Tibial artery (tissue), 4 donors: ENCODE measurements at regions not wholly inside any gene's neighbourhood (a gene's known extent, or its start where the extent isn't known, plus 50 kb on each side); places are given as distances from the start of the nearest gene placed in this dataset.

Experiments used
- DNase-seq, 2 donors: peaks; one replicate each; pipeline ENCODE4 v3.0.0-alpha.2; 2019
- H3K27ac ChIP-seq, 2 donors: fragments of 200-600 bp; sonication (generic) in 1 of 2; 1 replicate in 1 of 2; 2 replicates in 1 of 2; pipeline ENCODE4 v1.5.1; 2018 to 2019; ENCODE audit warnings: mild to moderate bottlenecking in 1 of 2
- H3K27me3 ChIP-seq, 2 donors: fragments of 200-600 bp; sonication (generic) in 1 of 2; one replicate each; pipeline versions ENCODE4 v1.5.1 to v1.6.0; 2016 to 2019
- H3K36me3 ChIP-seq, 3 donors: fragments of 200-600 bp; sonication (generic) in 2 of 3; one replicate each; pipeline ENCODE4 v1.5.1; 2016 to 2019; ENCODE audit warnings: mild to moderate bottlenecking in 2 of 3
- H3K4me1 ChIP-seq, 4 donors: fragments of 200-600 bp; sonication (generic) in 2 of 4; 1 replicate in 3 of 4; 2 replicates in 1 of 4; pipeline ENCODE4 v1.5.1; 2016 to 2019
- H3K4me3 ChIP-seq, 2 donors: fragments of 200-600 bp; sonication (generic) in 1 of 2; 1 replicate in 1 of 2; 2 replicates in 1 of 2; pipeline ENCODE4 v1.5.1; 2018 to 2019; ENCODE audit warnings: mild to moderate bottlenecking in 2 of 2
- H3K9me3 ChIP-seq, 3 donors: fragments of 200-600 bp; sonication (generic) in 1 of 3; one replicate each; pipeline ENCODE4 v1.5.1; 2016 to 2019
- intact Hi-C: fragments of 100-400 bp; cut with DNase I; formaldehyde crosslinking; loops from one replicate; pipeline ENCODE4 v1.15.0; 2023; ENCODE audit warnings: low total_unique reads
- TF ChIP-seq, protein P1 (sequence below), 2 experiments: fragments of 200-600 bp in 1 of 2; fragments of 450-650 bp in 1 of 2; IDR thresholded peaks; one replicate each; pipeline ENCODE4 v1.5.1; 2017 to 2019; ENCODE audit warnings: antibody characterized with exemption in 2 of 2, mild to moderate bottlenecking in 1 of 2, moderate library complexity in 1 of 2

DNA sequence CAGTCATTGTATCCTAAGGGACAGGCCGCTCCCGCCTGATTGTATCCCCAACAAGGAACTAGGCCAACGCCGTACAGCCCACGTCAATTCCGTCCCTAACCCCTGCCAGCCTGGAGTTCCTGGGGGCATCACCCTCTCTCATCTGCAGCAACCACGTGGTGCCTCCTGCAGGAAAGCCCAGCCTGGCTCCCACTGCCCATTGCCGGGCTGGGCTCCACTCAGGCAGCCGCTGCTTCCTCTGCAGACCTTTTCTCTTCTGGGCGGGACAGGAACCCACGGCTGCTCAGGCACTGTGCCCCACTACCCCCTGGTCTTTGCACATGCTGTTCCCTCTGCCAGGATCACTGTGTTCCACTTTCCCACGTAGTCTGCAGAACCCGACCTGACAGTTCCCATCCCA lies 212.2 kb downstream of the TFCP2L1 start:
- H3K4me1 ChIP-seq: peaks cover 0 to 18% (median 8%) of the 10 kb centered on the region in 4 donors
- peaks cover 0 to 54% of the 10 kb centered on the region in 2 donors for H3K27me3 ChIP-seq
- no peak for DNase-seq
- TF ChIP-seq, protein P1, sequence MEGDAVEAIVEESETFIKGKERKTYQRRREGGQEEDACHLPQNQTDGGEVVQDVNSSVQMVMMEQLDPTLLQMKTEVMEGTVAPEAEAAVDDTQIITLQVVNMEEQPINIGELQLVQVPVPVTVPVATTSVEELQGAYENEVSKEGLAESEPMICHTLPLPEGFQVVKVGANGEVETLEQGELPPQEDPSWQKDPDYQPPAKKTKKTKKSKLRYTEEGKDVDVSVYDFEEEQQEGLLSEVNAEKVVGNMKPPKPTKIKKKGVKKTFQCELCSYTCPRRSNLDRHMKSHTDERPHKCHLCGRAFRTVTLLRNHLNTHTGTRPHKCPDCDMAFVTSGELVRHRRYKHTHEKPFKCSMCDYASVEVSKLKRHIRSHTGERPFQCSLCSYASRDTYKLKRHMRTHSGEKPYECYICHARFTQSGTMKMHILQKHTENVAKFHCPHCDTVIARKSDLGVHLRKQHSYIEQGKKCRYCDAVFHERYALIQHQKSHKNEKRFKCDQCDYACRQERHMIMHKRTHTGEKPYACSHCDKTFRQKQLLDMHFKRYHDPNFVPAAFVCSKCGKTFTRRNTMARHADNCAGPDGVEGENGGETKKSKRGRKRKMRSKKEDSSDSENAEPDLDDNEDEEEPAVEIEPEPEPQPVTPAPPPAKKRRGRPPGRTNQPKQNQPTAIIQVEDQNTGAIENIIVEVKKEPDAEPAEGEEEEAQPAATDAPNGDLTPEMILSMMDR (IDR thresholded peaks at IDR 0.05): no peak
- no peaks in the 10 kb centered on the region for H3K9me3 ChIP-seq
- H3K27ac ChIP-seq: no peak overlapping the region
- no peaks in the 10 kb centered on the region for H3K36me3 ChIP-seq
- no peak overlapping the region for H3K4me3 ChIP-seq
- intact Hi-C loops: loop anchor here (5.0 to 10.0 kb wide), 2 partner anchors 380 to 728 kb away; partner anchors contain the start of gene INHBB

DNA sequence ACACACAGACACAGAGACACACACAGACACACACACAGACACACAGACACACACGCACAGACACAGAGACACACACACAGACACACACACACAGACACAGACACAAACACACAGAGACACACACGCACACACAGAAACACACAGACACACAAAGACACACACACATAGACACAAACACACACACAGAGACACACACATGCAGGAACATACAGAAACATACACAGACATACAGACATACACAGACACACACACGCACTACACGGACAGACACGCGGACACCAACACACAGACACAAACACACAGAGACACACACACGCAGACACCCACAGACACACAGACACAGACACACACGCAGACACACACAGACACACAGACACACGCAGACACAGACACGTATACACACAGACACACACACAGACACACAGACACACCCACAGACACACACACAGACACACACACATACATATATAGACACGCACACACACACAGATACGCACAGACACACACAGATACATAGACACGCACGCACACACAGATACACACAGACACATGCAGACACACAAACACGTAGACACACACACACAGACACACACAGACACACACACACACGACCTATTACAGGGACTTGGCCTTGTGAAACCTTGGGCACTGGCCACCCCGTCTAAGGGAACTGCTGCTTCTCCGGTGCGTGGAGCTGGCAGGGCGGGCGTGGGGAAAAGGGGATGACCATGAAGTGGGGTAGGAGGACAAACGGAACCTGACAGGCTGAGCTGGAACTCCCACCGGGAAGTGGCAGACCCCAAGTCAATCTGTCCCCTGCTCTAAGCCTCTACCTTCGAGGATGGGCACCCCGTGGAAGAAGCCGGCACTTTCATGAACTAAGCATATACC lies 211.4 kb downstream of the TFCP2L1 start:
- peaks cover 0 to 54% of the 10 kb centered on the region in 2 donors for H3K27me3 ChIP-seq
- no peak for DNase-seq
- no peak overlapping the region for H3K27ac ChIP-seq
- H3K4me1 ChIP-seq: peaks cover 0 to 18% (median 8%) of the 10 kb centered on the region in 4 donors
- no peak overlapping the region for H3K4me3 ChIP-seq
- intact Hi-C loops: loop anchor here (5.0 to 10.0 kb wide), 2 partner anchors 381 to 729 kb away; partner anchors contain the start of gene INHBB
- no peaks in the 10 kb centered on the region for H3K9me3 ChIP-seq
- TF ChIP-seq, protein P1 (IDR thresholded peaks at IDR 0.05): no peak
- no peaks in the 10 kb centered on the region for H3K36me3 ChIP-seq

DNA sequence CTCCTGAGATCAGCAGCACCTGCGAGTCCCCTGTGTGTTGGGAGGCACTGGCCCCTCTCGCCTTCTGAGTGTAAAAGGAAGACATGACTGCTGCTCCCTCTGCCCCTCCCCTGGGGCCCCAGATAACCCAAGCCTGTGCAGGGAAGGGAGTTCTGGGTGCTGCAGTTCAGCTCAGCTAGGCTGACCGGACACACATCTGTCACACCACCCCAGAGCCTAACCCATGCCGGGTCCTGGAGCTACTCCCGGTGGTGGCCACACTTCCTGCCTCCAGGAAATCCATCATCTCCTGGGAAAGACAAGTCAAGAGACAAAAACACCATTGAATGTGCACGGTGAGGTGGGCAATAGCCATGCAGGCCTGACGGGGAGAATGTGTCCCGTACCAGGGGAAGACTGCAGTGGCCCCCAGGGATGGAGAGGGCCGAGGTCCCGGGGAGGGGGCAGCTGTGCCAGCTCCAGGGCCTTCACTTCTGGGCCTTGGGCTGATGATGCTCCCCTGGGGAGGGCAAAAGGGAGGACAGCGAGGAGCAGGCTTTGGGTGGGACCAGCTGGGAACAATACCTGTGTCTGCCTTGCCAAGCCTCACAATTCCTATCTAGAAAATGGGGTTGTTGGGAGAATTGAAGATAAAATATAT lies 210.6 kb downstream of the TFCP2L1 start:
- Histone ChIP-seq H3K36me3 (no peaks in the 10 kb centered on the region), H3K4me1 (peaks cover 0 to 18% (median 8%) of the 10 kb centered on the region in 4 donors), H3K27ac (no peak overlapping the region), H3K4me3 (no peak overlapping the region), H3K9me3 (no peaks in the 10 kb centered on the region), H3K27me3 (peaks cover 0 to 54% of the 10 kb centered on the region in 2 donors)
- TF ChIP-seq, protein P1 (IDR thresholded peaks at IDR 0.05): no peak
- no peak for DNase-seq
- intact Hi-C loops: loop anchor here (5.0 to 10.0 kb wide), 2 partner anchors 382 to 730 kb away; partner anchors contain the start of gene INHBB

DNA sequence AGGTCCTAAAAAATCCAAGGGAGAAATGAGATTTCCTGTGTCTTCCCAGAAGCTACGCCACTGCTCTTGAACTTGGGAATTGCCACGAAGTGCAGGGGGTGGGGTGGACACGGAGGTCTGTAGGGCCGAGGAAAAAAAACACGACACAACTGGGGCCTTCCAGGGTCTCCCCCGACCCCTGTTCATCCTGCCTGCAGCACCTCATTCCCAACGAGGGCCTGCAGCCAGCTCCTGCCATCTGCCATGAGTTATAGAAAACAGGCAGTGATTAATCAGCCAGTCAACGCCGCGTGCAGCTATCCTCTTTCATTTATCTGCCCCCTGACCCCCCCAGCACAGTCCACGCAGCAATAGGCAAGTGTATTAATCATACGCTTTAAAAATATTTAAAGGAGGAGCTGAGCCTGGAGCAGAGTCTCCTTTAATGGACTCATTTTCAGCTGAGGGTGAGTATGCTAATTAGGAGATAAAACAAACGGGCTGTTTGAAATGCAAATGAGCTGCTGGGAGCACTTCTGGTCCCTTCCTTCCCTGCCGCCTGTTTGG lies 209.9 kb downstream of the TFCP2L1 start:
- TF ChIP-seq, protein P1 (IDR thresholded peaks at IDR 0.05): no peak
- Histone ChIP-seq H3K27me3 (peaks cover 0 to 55% of the 10 kb centered on the region in 2 donors), H3K4me1 (peaks cover 0 to 18% (median 8%) of the 10 kb centered on the region in 4 donors), H3K27ac (no peak overlapping the region), H3K4me3 (no peak overlapping the region), H3K9me3 (no peaks in the 10 kb centered on the region), H3K36me3 (no peaks in the 10 kb centered on the region)
- peak in 1 of 2 donors; percentile 42 for DNase-seq
- intact Hi-C loops: loop anchor here (10.0 kb wide), 1 partner anchor 730 kb away; the partner anchor contains the start of gene INHBB

DNA sequence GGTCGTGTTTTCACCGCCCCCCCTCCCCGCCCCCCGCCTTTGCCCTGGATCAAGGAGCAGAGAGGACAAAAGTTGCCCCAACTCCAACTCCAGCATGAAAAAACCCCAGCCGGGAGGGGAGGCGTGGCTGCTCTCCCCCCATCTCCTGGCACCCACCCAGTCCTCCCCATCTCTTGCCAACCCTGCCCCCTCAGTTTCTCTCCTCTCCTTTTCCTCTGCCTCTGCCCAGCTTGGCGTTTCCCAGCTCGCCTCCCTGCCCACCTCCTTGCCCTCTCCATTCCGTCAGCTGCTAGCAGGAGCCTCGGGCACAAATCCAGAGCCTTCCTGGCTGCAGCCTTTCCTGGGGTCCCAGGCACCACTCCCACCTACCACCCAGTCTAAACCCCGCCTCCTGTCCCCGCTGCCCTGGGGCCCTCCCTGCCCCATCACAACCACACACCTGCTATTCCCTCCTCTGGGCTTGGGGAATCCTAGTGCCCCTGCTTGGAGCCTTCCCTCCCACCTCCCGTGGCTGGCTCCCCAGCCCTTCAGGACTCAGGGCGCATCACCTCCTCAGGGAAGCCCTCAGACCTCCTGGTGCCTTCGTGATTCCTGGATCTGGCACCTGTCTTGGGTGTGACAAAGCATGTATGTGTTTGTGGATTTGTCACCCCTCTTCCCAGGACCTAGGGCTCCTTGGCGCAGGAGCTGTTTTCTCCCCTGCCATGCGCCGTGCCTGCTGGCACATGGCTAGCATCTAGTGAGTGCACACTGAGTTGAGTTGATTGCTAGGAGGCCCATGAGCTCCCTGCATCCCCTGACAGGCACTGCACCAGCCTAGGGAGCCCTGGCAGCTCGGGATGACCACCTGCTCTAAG lies 209.1 kb downstream of the TFCP2L1 start:
- H3K4me1 ChIP-seq: peaks cover 0 to 18% (median 8%) of the 10 kb centered on the region in 4 donors
- no peak overlapping the region for H3K4me3 ChIP-seq
- TF ChIP-seq, protein P1 (IDR thresholded peaks at IDR 0.05): no peak
- DNase-seq: no peak
- H3K27me3 ChIP-seq: peaks cover 0 to 59% of the 10 kb centered on the region in 2 donors
- no peaks in the 10 kb centered on the region for H3K36me3 ChIP-seq
- H3K9me3 ChIP-seq: no peaks in the 10 kb centered on the region
- intact Hi-C loops: loop anchor here (10.0 kb wide), 1 partner anchor 731 kb away; the partner anchor contains the start of gene INHBB
- H3K27ac ChIP-seq: no peak overlapping the region
